ENCODE measurements at regions not wholly inside any gene's neighbourhood (a gene's known extent, or its start where the extent isn't known, plus 50 kb on each side); places are given as distances from the start of the nearest gene placed in this dataset.

DNA sequence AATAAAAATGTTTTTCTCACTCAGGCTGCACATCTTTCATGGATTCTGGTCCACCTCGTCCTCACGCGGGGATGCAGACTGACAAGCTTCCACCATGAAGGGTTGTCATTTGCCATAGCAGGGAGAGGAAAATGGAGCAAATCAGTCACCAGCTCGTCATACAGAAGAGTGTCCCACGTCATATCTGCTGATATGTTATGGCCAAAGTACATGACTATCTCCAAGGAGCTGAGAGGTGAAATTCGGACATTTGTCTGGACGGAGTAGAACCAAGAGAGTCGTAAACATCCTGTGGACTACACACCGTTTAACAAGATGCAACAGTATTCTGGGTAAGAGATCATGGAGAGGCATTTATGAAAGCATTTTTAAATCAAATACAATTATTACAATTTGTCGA, 75.3 kb upstream of the MYOCD start:
- no peak for DNase-seq (ENCODE audit: low spot score)

- DNase-seq (ENCODE audit: low spot score): no peak
These were observed 74.5 kb upstream of the MYOCD start for GRCh38 chr17:12591021-12591735.

DNA sequence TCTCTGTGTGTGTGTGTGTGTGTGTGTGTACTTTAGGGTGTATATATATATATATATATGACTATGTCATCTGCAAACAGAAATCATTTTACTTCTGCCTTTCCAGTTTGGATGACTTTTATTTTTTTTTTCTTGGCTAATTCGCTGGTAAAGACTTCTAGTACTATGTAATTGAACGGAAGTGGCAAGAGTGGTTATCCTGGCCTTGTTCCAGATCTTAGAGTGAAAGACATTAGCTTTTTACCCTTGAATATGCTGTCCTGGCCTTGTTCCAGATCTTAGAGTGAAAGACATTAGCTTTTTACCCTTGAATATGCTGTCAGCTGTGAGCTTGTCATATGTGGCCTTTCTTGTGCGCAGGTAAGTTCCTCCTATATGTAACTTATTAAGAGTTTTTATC, 72.7 kb upstream of the MYOCD start:
- no peak for DNase-seq (ENCODE audit: low spot score)

GRCh38 chr17:12596961-12597360, 68.7 kb upstream of the MYOCD start:
- no peak for DNase-seq (ENCODE audit: low spot score)

DNA sequence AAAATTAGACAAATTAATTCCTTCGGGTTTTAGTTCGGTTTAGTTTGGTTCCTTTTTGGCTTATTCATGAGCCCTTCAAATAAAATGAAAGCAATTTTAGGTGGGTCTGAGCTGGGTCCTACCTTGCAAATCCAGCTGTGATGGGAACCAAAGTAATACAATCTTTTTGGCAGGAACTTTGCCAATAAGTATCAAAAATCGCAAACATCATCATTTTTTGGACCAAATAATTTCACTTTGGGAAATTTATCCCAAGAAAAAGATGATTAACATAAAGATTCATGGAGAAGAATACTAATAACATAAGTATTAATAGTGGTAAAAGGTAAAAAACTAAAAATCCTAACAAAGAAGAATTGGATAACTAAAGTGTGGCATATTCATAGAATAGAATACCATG, 67.8 kb upstream of the MYOCD start:
- no peak for DNase-seq (ENCODE audit: low spot score)

- peak; percentile 16 for DNase-seq (ENCODE audit: low spot score)
These were observed 66.3 kb upstream of the MYOCD start for GRCh38 chr17:12599186-12599920.

GRCh38 chr17:12600349-12600748, 65.3 kb upstream of the MYOCD start:
- no peak for DNase-seq (ENCODE audit: low spot score)

DNA sequence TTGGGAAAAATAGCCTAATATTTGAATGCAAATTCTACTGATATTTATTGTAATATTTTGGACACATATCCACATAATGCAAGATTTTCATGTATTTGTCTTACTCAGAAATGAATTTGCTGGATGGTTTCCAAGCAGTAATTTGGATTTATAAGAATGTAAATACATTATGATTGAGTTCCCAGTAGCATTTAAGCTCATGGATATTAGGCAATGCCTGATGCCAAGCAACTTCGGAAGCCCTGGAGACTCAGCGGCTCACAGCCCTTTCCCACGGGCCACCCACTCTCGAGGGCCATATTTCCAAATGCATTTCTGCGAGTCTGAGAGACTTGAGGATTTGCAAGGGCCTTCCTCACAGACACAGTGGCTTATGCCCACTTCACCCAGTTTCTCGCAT, 62.1 kb upstream of the MYOCD start:
- no peak for DNase-seq (ENCODE audit: low spot score)

DNA sequence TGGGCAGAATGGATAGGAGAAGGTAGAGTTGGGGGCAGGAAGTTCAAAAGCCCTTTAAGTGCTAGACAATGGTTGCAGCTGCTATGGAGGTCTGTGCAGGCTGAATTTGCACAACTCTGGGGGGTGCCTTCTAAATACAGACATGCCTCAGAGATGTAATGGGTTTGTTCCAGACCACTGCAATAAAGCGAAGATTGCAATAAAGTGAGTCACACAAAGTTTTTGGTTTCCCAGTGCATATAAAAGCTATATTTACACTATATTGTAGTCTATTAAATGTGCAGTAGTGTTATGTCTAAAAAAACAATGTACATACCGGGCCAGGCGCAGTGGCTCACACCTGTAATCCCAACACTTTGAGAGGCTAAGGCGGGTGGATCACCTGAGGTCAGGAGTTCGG, 60.5 kb upstream of the MYOCD start:
- DNase-seq (ENCODE audit: low spot score): no peak

DNA sequence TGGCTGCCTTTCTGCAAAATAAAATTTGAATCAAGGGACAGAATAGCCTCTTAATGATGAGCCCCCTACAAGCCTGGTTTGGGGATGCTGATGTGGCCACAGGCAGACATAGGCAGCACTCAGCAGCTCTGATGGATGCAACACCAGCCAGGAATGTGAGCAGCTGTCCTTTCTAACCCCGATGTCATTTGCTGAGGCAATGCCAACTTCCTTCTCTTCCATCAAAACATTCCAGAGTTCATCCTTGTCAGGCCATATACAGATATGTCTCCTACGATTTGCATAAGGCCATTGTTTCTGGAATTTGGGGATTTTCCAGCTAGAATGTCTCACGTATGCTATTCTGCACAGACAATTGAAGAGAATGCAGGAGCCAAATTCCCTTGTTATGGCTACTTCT, 52.1 kb upstream of the MYOCD start:
- DNase-seq (ENCODE audit: low spot score): peak; percentile 73
